NB4 (cell line): ENCODE measurements at regions not wholly inside any gene's neighbourhood (a gene's known extent, or its start where the extent isn't known, plus 50 kb on each side); places are given as distances from the start of the nearest gene placed in this dataset.

Experiments used
- CTCF ChIP-seq: IDR thresholded peaks from one replicate; pipeline ENCODE4 v1.5.1; 2012; ENCODE audit warnings: low read depth, low read length
- MAX ChIP-seq: IDR thresholded peaks from 2 replicates; pipeline ENCODE4 v1.6.1; 2011; ENCODE audit warnings: low read depth, low read length
- MYC ChIP-seq: IDR thresholded peaks from 2 replicates; pipeline ENCODE4 v1.6.1; 2011; ENCODE audit warnings: low read depth, low read length
- POLR2A ChIP-seq: IDR thresholded peaks from 2 replicates; pipeline ENCODE4 v1.6.1; 2011; ENCODE audit warnings: mild to moderate bottlenecking; ENCODE audit not compliant: insufficient read length; ENCODE audit errors: extremely low read depth

GRCh38 chr3:102124704-102125103 is 275.4 kb downstream of the NFKBIZ start:
- TF ChIP-seq POLR2A (no peak), CTCF (no peak), MAX (no peak), MYC (no peak)
